HG03571 (cell line): ENCODE measurements at regions not wholly inside any gene's neighbourhood (a gene's known extent, or its start where the extent isn't known, plus 50 kb on each side); places are given as distances from the start of the nearest gene placed in this dataset.

Source experiments
- ATAC-seq: cut with Tn5 transposase; IDR thresholded peaks from one replicate; pipeline ENCODE4 v1.9.1; 2021; ENCODE audit not compliant: unreplicated experiment

- ATAC-seq = no peak
Observed at GRCh38 chr2:15038366-15039364, 406.1 kb downstream of the LRATD1 start.

GRCh38 chr2:15040429-15041084 lies 408.0 kb downstream of the LRATD1 start:
- no peak for ATAC-seq

GRCh38 chr2:15041429-15041837 lies 408.9 kb downstream of the LRATD1 start:
- ATAC-seq = no peak

GRCh38 chr2:15042801-15043217 lies 410.3 kb downstream of the LRATD1 start:
- ATAC-seq = no peak

- ATAC-seq = no peak
Observed at GRCh38 chr2:15043336-15044058, 411.0 kb downstream of the LRATD1 start.

- ATAC-seq = no peak
Observed at GRCh38 chr2:15045054-15045453, 412.5 kb downstream of the LRATD1 start.

GRCh38 chr2:15047184-15047583 lies 414.7 kb downstream of the LRATD1 start:
- ATAC-seq = no peak

GRCh38 chr2:15048000-15048399 lies 415.5 kb downstream of the LRATD1 start:
- ATAC-seq = no peak

GRCh38 chr2:15049096-15049993 lies 416.8 kb downstream of the LRATD1 start:
- ATAC-seq = no peak

- no peak for ATAC-seq
Observed at GRCh38 chr2:15050483-15050882, 418.0 kb downstream of the LRATD1 start.

GRCh38 chr2:15053542-15053941 lies 421.0 kb downstream of the LRATD1 start:
- ATAC-seq = no peak

- ATAC-seq = no peak
Observed at GRCh38 chr2:15058015-15058720, 425.7 kb downstream of the LRATD1 start.

- ATAC-seq = no peak
Observed at GRCh38 chr2:15058721-15059157, 426.2 kb downstream of the LRATD1 start.

GRCh38 chr2:15059870-15060512 lies 427.5 kb downstream of the LRATD1 start:
- ATAC-seq = no peak

- no peak for ATAC-seq
Observed at GRCh38 chr2:15061268-15061667, 428.8 kb downstream of the LRATD1 start.

- no peak for ATAC-seq
Observed at GRCh38 chr2:15066138-15066537, 433.6 kb downstream of the LRATD1 start.

- no peak for ATAC-seq
Observed at GRCh38 chr2:15069149-15069548, 436.6 kb downstream of the LRATD1 start.

GRCh38 chr2:15072836-15073235 lies 440.3 kb downstream of the LRATD1 start:
- no peak for ATAC-seq

- no peak for ATAC-seq
Observed at GRCh38 chr2:15073664-15074063, 441.1 kb downstream of the LRATD1 start.
